IMR-90 (cell line): ENCODE measurements at regions not wholly inside any gene's neighbourhood (a gene's known extent, or its start where the extent isn't known, plus 50 kb on each side); places are given as distances from the start of the nearest gene placed in this dataset.

ENCODE experiments used
- ATAC-seq: fragments of 200-7000 bp; cut with Tn5 transposase; 2 replicates; pipeline ENCODE4 v1.9.1; 2020; ENCODE audit warnings: low read depth, mild to moderate bottlenecking, moderate library complexity
- BruUV-seq: library from RNA; stranded (reverse); fragments of 400-500 nt; replicated peaks from 2 replicates; lab custom pipeline; 2021; lab: Mats Ljungman, UMichigan
- CTCF ChIA-PET: fragments of 300-600 bp; formaldehyde crosslinking; extraction: SDS; loops from one replicate; lab custom pipeline; 2021; ENCODE audit warnings: antibody characterized with exemption; lab: Yijun Ruan, JAX
- POLR2A ChIA-PET: fragments of 300-600 bp; sonication (Branson Sonifier 250); formaldehyde crosslinking; loops from one replicate; lab custom pipeline; 2022; ENCODE audit warnings: antibody characterized with exemption; ENCODE audit not compliant: unreplicated experiment; lab: Charles Lee
- DNase-seq: peaks from one replicate; pipeline ENCODE4 v3.0.0; 2013
- H2AFZ ChIP-seq: replicated peaks from 2 replicates; pipeline ENCODE3; 2013; ENCODE audit warnings: low read length, mild to moderate bottlenecking; ENCODE audit not compliant: poor library complexity
- H2AK5ac ChIP-seq: 2 replicates; pipeline ENCODE4 v1.6.1; 2013; ENCODE audit warnings: low read depth, low read length, inconsistent platforms
- H2AK9ac ChIP-seq: replicated peaks from 2 replicates; pipeline ENCODE3; 2013; ENCODE audit warnings: mild to moderate bottlenecking, low read depth, low read length, moderate library complexity; ENCODE audit not compliant: poor library complexity
- H2BK120ac ChIP-seq: 2 replicates; pipeline ENCODE4 v1.6.1; 2013; ENCODE audit warnings: low read depth, low read length, inconsistent platforms
- H2BK15ac ChIP-seq: 3 replicates; pipeline ENCODE4 v1.6.1; 2013; ENCODE audit warnings: low read depth, low read length, inconsistent platforms
- H2BK20ac ChIP-seq: 2 replicates; pipeline ENCODE4 v1.6.1; 2013; ENCODE audit warnings: low read depth, mild to moderate bottlenecking, inconsistent platforms, low read length, moderate library complexity
- H2BK5ac ChIP-seq: 2 replicates; pipeline ENCODE4 v1.6.1; 2013; ENCODE audit warnings: mild to moderate bottlenecking, low read depth, low read length, inconsistent platforms; ENCODE audit not compliant: poor library complexity, severe bottlenecking
- H3K14ac ChIP-seq: replicated peaks from 2 replicates; pipeline ENCODE4 v1.6.1; 2013; ENCODE audit warnings: low read depth, low read length, inconsistent platforms
- H3K18ac ChIP-seq: 2 replicates; pipeline ENCODE4 v1.6.1; 2013; ENCODE audit warnings: low read depth, low read length, control low read depth
- H3K23ac ChIP-seq: 2 replicates; pipeline ENCODE4 v1.6.1; 2013; ENCODE audit warnings: low read depth, low read length, inconsistent platforms
- H3K27ac ChIP-seq: 2 replicates; pipeline ENCODE4 v1.5.1; 2013; ENCODE audit warnings: mild to moderate bottlenecking, control low read depth, low read length; ENCODE audit not compliant: insufficient read depth
- H3K27me3 ChIP-seq: 2 replicates; pipeline ENCODE4 v1.6.1; 2013; ENCODE audit warnings: low read length; ENCODE audit not compliant: control insufficient read depth, insufficient read depth
- H3K36me3 ChIP-seq: 2 replicates; pipeline ENCODE4 v1.6.1; 2013; ENCODE audit warnings: low read length, mixed read lengths; ENCODE audit not compliant: control insufficient read depth, insufficient read depth
- H3K4ac ChIP-seq: 2 replicates; pipeline ENCODE4 v1.6.1; 2013; ENCODE audit warnings: low read depth, low read length, inconsistent platforms
- H3K4me1 ChIP-seq: 2 replicates; pipeline ENCODE4 v1.6.1; 2013; ENCODE audit warnings: low read length, mixed read lengths; ENCODE audit not compliant: control insufficient read depth, insufficient read depth
- H3K4me2 ChIP-seq: 2 replicates; pipeline ENCODE4 v1.6.1; 2013; ENCODE audit warnings: low read depth, mild to moderate bottlenecking, control low read depth, low read length, moderate library complexity
- H3K4me3 ChIP-seq: 2 replicates; pipeline ENCODE4 v1.5.1; 2013; ENCODE audit warnings: low read depth, mild to moderate bottlenecking, control low read depth, low read length, moderate library complexity; ENCODE audit not compliant: insufficient read depth
- H3K56ac ChIP-seq: 2 replicates; pipeline ENCODE4 v1.6.1; 2013; ENCODE audit warnings: low read length, inconsistent platforms; ENCODE audit not compliant: insufficient read depth; ENCODE audit errors: extremely low read depth
- H3K79me1 ChIP-seq, 2 experiments: 2 replicates each; pipeline ENCODE4 v1.6.1; 2013; ENCODE audit warnings: low read length in 2 of 2, inconsistent platforms in 1 of 2, low read depth in 1 of 2
- H3K9ac ChIP-seq: 2 replicates; pipeline ENCODE4 v1.6.1; 2013; ENCODE audit warnings: low read depth, low read length, control low read depth
- H3K9me1 ChIP-seq: 2 replicates; pipeline ENCODE4 v1.6.1; 2013; ENCODE audit warnings: low read length, inconsistent platforms; ENCODE audit not compliant: insufficient read depth
- H3K9me3 ChIP-seq: 2 replicates; pipeline ENCODE4 v1.6.1; 2013; ENCODE audit warnings: low read length; ENCODE audit not compliant: control insufficient read depth, insufficient read depth
- H4K20me1 ChIP-seq: 2 replicates; pipeline ENCODE4 v1.6.1; 2013; ENCODE audit warnings: low read length, inconsistent platforms; ENCODE audit not compliant: insufficient read depth
- H4K5ac ChIP-seq: 2 replicates; pipeline ENCODE4 v1.6.1; 2013; ENCODE audit warnings: mild to moderate bottlenecking, low read depth, low read length, control low read depth
- H4K8ac ChIP-seq, 2 experiments: 2 replicates each; pipeline ENCODE4 v1.6.1; 2013; ENCODE audit warnings: low read depth in 2 of 2, low read length in 2 of 2, control low read depth in 1 of 2, inconsistent platforms in 1 of 2
- H4K91ac ChIP-seq: 2 replicates; pipeline ENCODE4 v1.6.1; 2013; ENCODE audit warnings: low read depth, low read length, inconsistent platforms; ENCODE audit not compliant: insufficient read depth
- MAZ ChIP-seq: IDR thresholded peaks from 2 replicates; pipeline ENCODE4 v1.6.1; 2012; ENCODE audit warnings: low read depth, mild to moderate bottlenecking, low read length, improper control_type of control experiment, moderate library complexity, borderline replicate concordance
- SMC3 ChIP-seq: fragments of 150-350 bp; IDR thresholded peaks from 2 replicates; pipeline ENCODE4 v1.6.1; 2016; ENCODE audit warnings: low read depth, mild to moderate bottlenecking, antibody characterized with exemption, low read length, moderate library complexity
- WGBS, 2 experiments: methylation state at CpG; one replicate each; pipeline versions ENCODE4 v1.1.5 to v1.1.7; 2013; ENCODE audit warnings: missing lambda C conversion rate in 2 of 2; ENCODE audit not compliant: insufficient read length in 1 of 2; ENCODE audit errors: extremely low coverage in 2 of 2; 5-methylcytosine and 5-hydroxymethylcytosine counted together
- dilution Hi-C: fragments of 300-500 bp; cut with HindIII; formaldehyde crosslinking; loops from one replicate; pipeline ENCODE4 v1.14.3; 2018; ENCODE audit warnings: low sequenced_read_pairs; ENCODE audit not compliant: unreplicated experiment
- in situ Hi-C: fragments of 300-500 bp; cut with MboI; formaldehyde crosslinking; loops from 3 replicates; pipeline ENCODE4 v1.14.3; 2019; ENCODE audit warnings: low sequenced_read_pairs, inconsistent platforms, mixed read lengths
- intact Hi-C: fragments of 100-400 bp; cut with micrococcal nuclease; formaldehyde crosslinking; loops from 2 replicates; pipeline ENCODE4 v1.10.0; 2022
- TF ChIP-seq, protein P1 (sequence below): fragments of 150-350 bp; IDR thresholded peaks from 2 replicates; pipeline ENCODE4 v1.6.1; 2017; ENCODE audit warnings: mild to moderate bottlenecking, antibody characterized with exemption, low read length, low read depth

DNA sequence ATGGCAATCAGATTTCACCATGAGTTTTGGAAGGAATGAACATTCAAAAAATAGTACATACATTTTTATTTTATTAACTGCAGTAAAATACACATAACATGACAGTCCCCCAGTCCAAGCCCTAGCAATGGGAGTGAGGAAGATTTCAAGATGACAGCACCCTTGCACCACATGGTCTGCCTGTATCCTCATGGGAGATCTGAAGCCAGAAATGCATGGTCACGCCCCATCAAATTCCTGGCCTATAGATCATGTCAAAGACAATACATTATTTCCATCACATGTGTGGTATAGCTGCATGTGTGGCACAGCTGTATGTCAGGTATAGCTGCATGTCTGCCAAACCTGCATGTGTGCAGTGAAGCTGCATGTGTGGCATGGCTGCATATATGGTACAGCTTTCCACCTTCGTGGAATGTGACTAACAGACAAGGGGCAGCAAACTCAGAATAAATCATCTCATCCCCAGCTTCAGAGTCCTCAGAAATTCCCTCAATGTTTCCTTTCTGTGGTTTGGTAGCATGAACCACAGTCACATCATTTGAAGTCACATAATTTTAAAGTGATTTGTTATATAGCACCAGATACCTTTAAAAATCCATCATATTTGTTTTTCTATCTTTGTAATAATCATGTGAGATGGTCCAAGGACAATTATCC lies 518.2 kb upstream of the SOX11 start:
- in situ Hi-C loops (no loop called here), intact Hi-C loops (no loop called here), dilution Hi-C loops (no loop called here)
- Histone ChIP-seq H2AK9ac (no peak overlapping the region), H3K27me3 (no peaks in the 10 kb centered on the region), H3K36me3 (no peaks in the 10 kb centered on the region), H3K27ac (no peak overlapping the region), H3K23ac (no peak overlapping the region), H2BK5ac (no peak overlapping the region), H3K14ac (no peak overlapping the region), H2AFZ (no peak overlapping the region), H3K18ac (no peak overlapping the region), H3K4ac (no peak overlapping the region), H3K9ac (no peak overlapping the region), H3K9me1 (no peaks in the 10 kb centered on the region), H4K91ac (no peak overlapping the region), H3K56ac (no peak overlapping the region), H4K8ac (no peak overlapping the region), H4K20me1 (no peaks in the 10 kb centered on the region), H2BK120ac (no peak overlapping the region), H4K5ac (no peak overlapping the region), H2BK20ac (no peak overlapping the region), H3K79me1 (no peaks in the 10 kb centered on the region), H2BK15ac (no peak overlapping the region), H2AK5ac (no peak overlapping the region), H3K4me2 (no peak overlapping the region), H3K4me1 (no peaks in the 10 kb centered on the region), H3K9me3 (peaks cover 5% of the 10 kb centered on the region), H3K4me3 (no peak overlapping the region)
- POLR2A ChIA-PET = no interaction called here
- no TSS peak for BruUV-seq
- DNase-seq (no peak), ATAC-seq (no peak)
- WGBS, 2 experiments = no CpG with 5 or more reads among the region's 2 CpGs
- CTCF ChIA-PET = no interaction called here
- TF ChIP-seq MAZ (no peak), SMC3 (no peak)
- TF ChIP-seq, protein P1, sequence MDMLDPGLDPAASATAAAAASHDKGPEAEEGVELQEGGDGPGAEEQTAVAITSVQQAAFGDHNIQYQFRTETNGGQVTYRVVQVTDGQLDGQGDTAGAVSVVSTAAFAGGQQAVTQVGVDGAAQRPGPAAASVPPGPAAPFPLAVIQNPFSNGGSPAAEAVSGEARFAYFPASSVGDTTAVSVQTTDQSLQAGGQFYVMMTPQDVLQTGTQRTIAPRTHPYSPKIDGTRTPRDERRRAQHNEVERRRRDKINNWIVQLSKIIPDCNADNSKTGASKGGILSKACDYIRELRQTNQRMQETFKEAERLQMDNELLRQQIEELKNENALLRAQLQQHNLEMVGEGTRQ = no peak
